22Rv1 (cell line): ENCODE measurements at regions not wholly inside any gene's neighbourhood (a gene's known extent, or its start where the extent isn't known, plus 50 kb on each side); places are given as distances from the start of the nearest gene placed in this dataset.

ENCODE experiments used
- CTCF ChIP-seq: fragments of 450-650 bp; IDR thresholded peaks from 2 replicates; pipeline ENCODE4 v1.5.1; 2017; ENCODE audit warnings: mild to moderate bottlenecking
- ZFX ChIP-seq: fragments of 450-650 bp; IDR thresholded peaks from 2 replicates; pipeline ENCODE4 v1.6.1; 2017; ENCODE audit warnings: antibody characterized with exemption, borderline replicate concordance

DNA sequence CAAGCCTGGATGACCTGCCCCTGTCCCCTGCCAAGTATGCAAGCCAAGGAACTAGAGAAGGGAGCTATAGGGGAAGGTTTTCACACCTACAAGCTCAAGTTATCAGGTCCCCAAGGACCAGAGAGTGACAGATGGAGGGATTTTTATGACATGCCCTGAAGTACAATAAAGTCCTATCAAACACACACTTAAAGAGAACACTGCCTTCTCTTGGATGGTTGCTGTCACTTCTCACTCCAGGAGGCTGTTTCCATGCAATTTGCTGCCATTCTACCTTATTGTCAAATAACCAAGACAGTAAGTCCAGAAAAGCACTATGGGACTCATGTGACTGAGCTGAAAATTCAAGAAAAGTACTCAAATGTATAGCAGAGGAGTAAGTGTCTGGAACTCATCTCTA, 76.6 kb upstream of the DDX18 start:
- TF ChIP-seq CTCF, result no peak
- TF ChIP-seq ZFX, result no peak
